ENCODE measurements at regions not wholly inside any gene's neighbourhood (a gene's known extent, or its start where the extent isn't known, plus 50 kb on each side); places are given as distances from the start of the nearest gene placed in this dataset.
A peak's percentile ranks its signal among the peaks of the same experiment; 100 is the strongest.

DNA sequence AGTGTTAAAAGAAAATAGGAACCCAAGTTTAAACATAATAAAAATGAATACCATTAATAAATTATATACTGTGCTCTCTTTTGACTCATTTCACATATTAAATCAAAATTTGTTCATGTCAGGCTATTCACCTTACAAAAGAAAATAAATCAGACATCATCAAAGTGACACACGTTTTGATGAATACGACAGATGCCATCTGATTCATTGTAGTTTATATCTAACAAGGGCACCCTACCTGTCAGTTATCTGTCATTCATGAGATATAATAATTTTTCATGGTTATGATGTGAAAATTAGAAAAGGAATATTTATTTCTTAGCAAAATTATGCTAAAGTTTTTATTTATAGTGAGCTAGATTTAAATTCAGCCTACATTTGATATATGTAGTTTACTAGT, 188.1 kb upstream of the PCDH17 start:
- DNase-seq: no peak

GRCh38 chr13:57450356-57450755, 181.2 kb upstream of the PCDH17 start:
- no peak for DNase-seq

DNA sequence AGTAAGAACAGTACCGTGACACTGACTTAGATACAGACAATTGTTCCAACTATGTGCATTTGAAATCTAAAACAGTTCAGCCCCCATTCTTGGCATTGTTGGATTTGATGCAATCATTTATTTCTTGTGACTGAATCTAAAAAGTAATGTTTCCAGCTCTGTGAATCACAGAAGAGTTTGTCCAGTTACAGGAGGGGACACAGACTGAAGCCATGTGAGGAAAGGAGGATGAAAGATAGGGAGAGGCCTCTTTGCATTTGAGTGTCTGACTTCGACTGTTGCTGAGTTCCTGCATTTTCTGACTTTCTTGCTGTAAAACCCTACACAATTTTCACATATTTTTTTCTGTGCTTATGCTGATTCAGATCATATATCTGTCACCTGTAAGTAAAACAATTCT, 179.3 kb upstream of the PCDH17 start:
- DNase-seq: no peak

DNA sequence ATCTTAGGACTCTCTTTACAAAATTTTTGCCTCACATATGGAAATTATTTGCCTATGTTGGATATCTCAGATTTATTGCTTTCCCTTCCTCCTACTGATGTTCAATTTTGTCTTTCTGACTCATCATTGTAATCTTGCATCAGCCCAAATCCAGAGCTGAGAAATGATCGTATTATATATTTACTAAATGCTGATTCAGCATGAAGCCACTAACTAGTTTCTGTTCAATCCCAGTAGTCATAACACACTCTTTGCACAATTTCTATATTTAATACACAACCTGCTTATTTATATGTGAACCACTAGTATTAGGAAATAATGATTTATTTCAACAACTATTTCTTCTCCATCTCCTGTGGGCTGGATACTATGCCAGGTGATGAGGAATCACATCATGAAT, 161.1 kb upstream of the PCDH17 start:
- DNase-seq: no peak

- DNase-seq: no peak
Observed at GRCh38 chr13:57491318-57491717, 140.2 kb upstream of the PCDH17 start.

- no peak for DNase-seq
Observed at GRCh38 chr13:57507752-57508463, 123.6 kb upstream of the PCDH17 start.

DNA sequence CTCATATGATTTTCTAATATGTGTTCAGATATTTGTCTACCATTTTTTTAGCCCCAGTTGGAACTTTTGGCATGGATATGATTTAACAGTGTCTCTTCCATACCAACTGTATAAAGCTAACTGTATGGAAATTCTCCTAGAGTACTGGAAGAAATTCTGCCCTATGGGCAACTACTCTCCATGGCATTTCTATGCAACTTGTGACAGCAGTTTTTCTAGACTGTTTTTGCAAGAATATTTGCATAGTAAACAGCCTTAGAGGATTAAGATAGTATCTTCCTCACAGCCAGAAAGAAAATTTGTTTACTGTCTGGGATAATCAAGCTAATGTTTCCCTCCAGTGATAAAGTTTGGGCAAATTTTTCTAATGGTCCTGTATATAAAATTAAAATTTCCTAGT, 119.9 kb upstream of the PCDH17 start:
- no peak for DNase-seq

DNA sequence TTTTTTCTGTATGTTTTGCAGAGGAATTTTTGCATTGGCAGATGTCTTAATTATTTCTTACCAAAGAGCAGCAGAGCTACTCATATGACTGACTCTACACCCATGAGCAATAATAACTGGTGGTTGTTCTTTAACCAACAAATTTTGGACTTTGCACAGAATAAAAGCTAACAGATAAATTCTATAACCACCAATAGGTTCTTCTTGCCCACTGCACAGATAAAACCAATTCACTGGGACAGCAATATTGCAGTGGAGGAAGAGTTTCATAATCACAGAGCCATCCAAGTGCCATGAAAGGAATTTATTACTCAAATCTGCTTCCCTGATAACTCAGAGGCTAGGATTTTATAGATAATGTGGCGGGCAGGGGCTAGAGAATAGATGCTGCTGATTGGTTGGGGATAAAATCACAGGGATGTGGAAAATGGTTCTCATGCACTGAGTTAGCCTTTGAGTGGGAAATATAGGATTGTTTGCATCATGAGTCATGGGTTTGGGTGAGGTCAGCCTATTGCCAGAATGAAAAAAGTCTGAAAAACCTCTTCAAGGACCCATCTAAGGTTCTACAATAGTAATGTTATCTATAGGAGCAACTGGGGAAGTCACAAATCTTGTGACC, 104.3 kb upstream of the PCDH17 start:
- DNase-seq: no peak

GRCh38 chr13:57531256-57531655, 100.3 kb upstream of the PCDH17 start:
- no peak for DNase-seq

DNA sequence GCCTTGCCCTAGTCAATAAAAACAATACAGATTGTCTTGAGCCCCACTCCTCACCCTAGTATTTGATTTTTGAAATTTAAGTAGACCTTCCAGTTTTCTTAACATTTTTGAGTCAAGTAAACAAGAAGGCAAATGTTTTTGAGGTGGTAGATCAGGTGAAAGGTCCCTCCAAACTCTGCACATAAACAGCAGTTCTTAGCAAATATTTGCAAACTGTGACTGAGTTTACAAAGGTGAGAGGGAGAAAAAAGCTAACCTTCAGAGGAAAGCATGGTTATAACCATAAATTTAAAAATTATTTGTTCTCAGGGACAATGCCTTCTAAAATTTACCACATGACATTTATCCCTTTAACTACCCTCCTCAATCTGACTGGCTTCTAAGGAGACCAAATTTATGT, 84.6 kb upstream of the PCDH17 start:
- no peak for DNase-seq

DNA sequence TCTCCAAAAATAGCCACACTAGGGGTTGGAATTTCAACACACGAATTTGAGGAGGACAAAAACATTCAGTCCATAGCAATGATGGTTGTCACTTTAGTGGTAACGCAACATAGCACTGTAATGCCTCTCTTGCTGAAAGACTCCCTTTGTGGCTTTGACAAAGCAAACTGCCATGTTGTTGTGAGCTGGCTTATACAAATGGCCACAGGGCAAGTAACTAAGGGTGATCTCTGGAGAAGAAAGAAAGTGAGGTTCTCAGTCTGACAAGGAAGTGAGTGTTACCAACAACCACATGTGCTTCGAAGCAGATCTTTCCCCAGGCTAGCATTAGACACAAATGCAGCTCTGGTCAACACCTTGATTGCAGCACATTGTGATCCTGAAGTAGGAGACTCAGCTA, 79.1 kb upstream of the PCDH17 start:
- no peak for DNase-seq

DNA sequence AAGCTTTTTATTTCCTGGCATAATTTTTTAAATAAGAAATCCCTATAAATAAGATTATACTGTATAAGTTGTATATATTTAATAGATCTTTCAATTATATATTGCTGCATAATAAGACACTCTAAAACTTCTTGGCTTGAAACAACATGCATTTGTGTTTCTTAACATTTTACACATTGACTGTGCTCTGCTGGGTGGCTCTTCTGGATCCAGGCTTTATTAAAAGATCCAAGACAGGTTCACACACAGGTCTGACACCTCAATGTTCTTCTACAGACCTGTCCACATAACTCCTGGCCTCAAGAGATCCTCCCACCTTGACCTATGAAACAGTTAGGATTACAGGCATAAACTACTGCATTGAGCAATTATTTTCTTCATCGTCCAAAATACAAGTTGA, 77.6 kb upstream of the PCDH17 start:
- DNase-seq: no peak

GRCh38 chr13:57558051-57558467, 73.5 kb upstream of the PCDH17 start:
- peak; percentile 35 for DNase-seq

- DNase-seq: no peak
Observed at GRCh38 chr13:57568865-57569264, 62.7 kb upstream of the PCDH17 start.

GRCh38 chr13:57569986-57570385, 61.6 kb upstream of the PCDH17 start:
- no peak for DNase-seq
